NCI-H128 (cell line): ENCODE measurements at regions not wholly inside any gene's neighbourhood (a gene's known extent, or its start where the extent isn't known, plus 50 kb on each side); places are given as distances from the start of the nearest gene placed in this dataset.
"Not testable (repeated sequence)": the region's sequence is repeated elsewhere in the genome, so short reads cannot be mapped to it uniquely, and the experiment has no call there.

Source experiments
- DNase-seq: peaks from one replicate; lab custom pipeline; 2025; ENCODE audit not compliant: unreplicated experiment; lab: John Stamatoyannopoulos, UW

- DNase-seq: no peak
These were observed 346.1 kb upstream of the MIR17HG start for GRCh38 chr13:91001371-91001770.

GRCh38 chr13:91014696-91015095 is 332.8 kb upstream of the MIR17HG start:
- no peak for DNase-seq

GRCh38 chr13:91017031-91017668 is 330.3 kb upstream of the MIR17HG start:
- peak; percentile 9 for DNase-seq

- no peak for DNase-seq
These were observed 329.8 kb upstream of the MIR17HG start for GRCh38 chr13:91017669-91018053.

- no peak for DNase-seq
These were observed 326.9 kb upstream of the MIR17HG start for GRCh38 chr13:91020461-91021034.

- no peak for DNase-seq
These were observed 323.2 kb upstream of the MIR17HG start for GRCh38 chr13:91024157-91024792.

GRCh38 chr13:91025442-91025841 is 322.0 kb upstream of the MIR17HG start:
- DNase-seq: no peak

GRCh38 chr13:91031508-91031907 is 316.0 kb upstream of the MIR17HG start:
- DNase-seq: no peak

- DNase-seq: no peak
These were observed 315.4 kb upstream of the MIR17HG start for GRCh38 chr13:91032104-91032503.

- DNase-seq: no peak
These were observed 310.6 kb upstream of the MIR17HG start for GRCh38 chr13:91036886-91037285.

- DNase-seq: no peak
These were observed 304.6 kb upstream of the MIR17HG start for GRCh38 chr13:91042870-91043269.

GRCh38 chr13:91045351-91046034 is 302.0 kb upstream of the MIR17HG start:
- no peak for DNase-seq

GRCh38 chr13:91046715-91047327 is 300.7 kb upstream of the MIR17HG start:
- DNase-seq: no peak

GRCh38 chr13:91050970-91051369 is 296.5 kb upstream of the MIR17HG start:
- no peak for DNase-seq

- DNase-seq: no peak
These were observed 294.6 kb upstream of the MIR17HG start for GRCh38 chr13:91052876-91053275.

GRCh38 chr13:91053318-91054065 is 294.0 kb upstream of the MIR17HG start:
- DNase-seq: no peak

- no peak for DNase-seq
These were observed 292.6 kb upstream of the MIR17HG start for GRCh38 chr13:91054902-91055301.

GRCh38 chr13:91056746-91057145 is 290.7 kb upstream of the MIR17HG start:
- DNase-seq: no peak

GRCh38 chr13:91057507-91057906 is 290.0 kb upstream of the MIR17HG start:
- DNase-seq: not testable (repeated sequence)

GRCh38 chr13:91058066-91058465 is 289.4 kb upstream of the MIR17HG start:
- no peak for DNase-seq

GRCh38 chr13:91058919-91059318 is 288.6 kb upstream of the MIR17HG start:
- DNase-seq: no peak
